BJ (cell line): ENCODE measurements at regions not wholly inside any gene's neighbourhood (a gene's known extent, or its start where the extent isn't known, plus 50 kb on each side); places are given as distances from the start of the nearest gene placed in this dataset.

Experiments used
- CTCF ChIA-PET: fragments of 350-600 bp; formaldehyde crosslinking; extraction: SDS; loops from one replicate; lab custom pipeline; 2021; ENCODE audit warnings: antibody characterized with exemption, inconsistent platforms; lab: Yijun Ruan, JAX
- POLR2A ChIA-PET: fragments of 300-600 bp; sonication (Branson Sonifier 250); formaldehyde crosslinking; extraction: SDS; loops from one replicate; lab custom pipeline; 2021; ENCODE audit warnings: antibody characterized with exemption; lab: Charles Lee
- DNase-seq: peaks from one replicate; pipeline ENCODE4 v3.0.0-alpha.2; 2011; ENCODE audit warnings: low read depth
- H3K27me3 ChIP-seq: 2 replicates; pipeline ENCODE4 v1.6.0; 2011; ENCODE audit warnings: low read length; ENCODE audit not compliant: control insufficient read depth, insufficient read depth
- H3K36me3 ChIP-seq: 2 replicates; pipeline ENCODE4 v1.5.1; 2011; ENCODE audit warnings: low read length; ENCODE audit not compliant: control insufficient read depth, insufficient read depth
- H3K4me3 ChIP-seq: 2 replicates; pipeline ENCODE4 v1.5.1; 2011; ENCODE audit warnings: low read depth, mild to moderate bottlenecking, control low read depth, low read length
- TF ChIP-seq, protein P1 (sequence below): IDR thresholded peaks from 2 replicates; pipeline ENCODE4 v1.5.1; 2011; ENCODE audit warnings: low read depth, mild to moderate bottlenecking, control low read depth, inconsistent platforms, low read length, moderate library complexity; ENCODE audit not compliant: insufficient read depth

DNA sequence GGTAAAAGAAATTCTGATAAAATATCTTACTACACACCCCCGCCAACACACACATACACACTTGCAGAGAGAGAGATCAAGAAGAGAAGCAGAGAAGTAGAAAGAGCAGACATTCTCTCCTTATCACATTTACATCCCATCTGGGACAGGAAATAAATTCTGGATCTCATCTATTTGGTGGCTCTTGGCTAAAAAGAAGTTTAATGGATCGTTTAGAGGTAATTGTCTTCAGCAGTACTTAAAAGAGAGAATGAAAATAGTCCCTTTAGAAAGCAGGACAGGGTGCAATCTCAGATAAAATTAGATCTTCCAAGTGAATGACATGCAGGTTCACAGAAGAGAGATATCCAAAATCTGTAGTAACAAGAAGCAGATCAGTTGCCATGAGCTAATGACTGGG is 1392.5 kb downstream of the RAPGEF2 start:
- ChIA-PET POLR2A (no interaction called here), CTCF (no interaction called here)
- Histone ChIP-seq H3K27me3 (no peaks in the 10 kb centered on the region), H3K4me3 (no peak overlapping the region), H3K36me3 (no peaks in the 10 kb centered on the region)
- DNase-seq = no peak
- TF ChIP-seq, protein P1, sequence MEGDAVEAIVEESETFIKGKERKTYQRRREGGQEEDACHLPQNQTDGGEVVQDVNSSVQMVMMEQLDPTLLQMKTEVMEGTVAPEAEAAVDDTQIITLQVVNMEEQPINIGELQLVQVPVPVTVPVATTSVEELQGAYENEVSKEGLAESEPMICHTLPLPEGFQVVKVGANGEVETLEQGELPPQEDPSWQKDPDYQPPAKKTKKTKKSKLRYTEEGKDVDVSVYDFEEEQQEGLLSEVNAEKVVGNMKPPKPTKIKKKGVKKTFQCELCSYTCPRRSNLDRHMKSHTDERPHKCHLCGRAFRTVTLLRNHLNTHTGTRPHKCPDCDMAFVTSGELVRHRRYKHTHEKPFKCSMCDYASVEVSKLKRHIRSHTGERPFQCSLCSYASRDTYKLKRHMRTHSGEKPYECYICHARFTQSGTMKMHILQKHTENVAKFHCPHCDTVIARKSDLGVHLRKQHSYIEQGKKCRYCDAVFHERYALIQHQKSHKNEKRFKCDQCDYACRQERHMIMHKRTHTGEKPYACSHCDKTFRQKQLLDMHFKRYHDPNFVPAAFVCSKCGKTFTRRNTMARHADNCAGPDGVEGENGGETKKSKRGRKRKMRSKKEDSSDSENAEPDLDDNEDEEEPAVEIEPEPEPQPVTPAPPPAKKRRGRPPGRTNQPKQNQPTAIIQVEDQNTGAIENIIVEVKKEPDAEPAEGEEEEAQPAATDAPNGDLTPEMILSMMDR = no peak

DNA sequence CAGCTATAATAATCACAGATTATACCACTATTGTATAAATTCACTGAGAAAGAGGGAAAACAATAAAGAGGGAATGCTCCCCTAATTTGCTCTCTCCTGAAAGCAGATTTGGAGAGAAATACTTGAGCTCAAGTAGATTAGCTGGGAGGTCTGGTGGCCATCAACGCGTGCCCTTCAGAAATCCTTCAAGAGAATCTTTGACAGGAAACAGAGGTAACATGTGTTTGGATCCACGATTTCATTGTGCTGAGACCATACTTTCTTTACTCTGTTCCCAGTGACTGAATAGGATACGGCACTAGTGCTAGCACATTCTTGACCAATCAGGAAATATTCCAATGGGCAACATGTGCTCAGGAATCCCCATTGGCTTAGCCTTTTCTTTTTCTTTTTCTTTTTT is 1395.3 kb downstream of the RAPGEF2 start:
- TF ChIP-seq, protein P1 = no peak
- CTCF ChIA-PET = no interaction called here
- Histone ChIP-seq H3K4me3 (no peak overlapping the region), H3K36me3 (no peaks in the 10 kb centered on the region), H3K27me3 (no peaks in the 10 kb centered on the region)
- POLR2A ChIA-PET = no interaction called here
- DNase-seq = no peak

DNA sequence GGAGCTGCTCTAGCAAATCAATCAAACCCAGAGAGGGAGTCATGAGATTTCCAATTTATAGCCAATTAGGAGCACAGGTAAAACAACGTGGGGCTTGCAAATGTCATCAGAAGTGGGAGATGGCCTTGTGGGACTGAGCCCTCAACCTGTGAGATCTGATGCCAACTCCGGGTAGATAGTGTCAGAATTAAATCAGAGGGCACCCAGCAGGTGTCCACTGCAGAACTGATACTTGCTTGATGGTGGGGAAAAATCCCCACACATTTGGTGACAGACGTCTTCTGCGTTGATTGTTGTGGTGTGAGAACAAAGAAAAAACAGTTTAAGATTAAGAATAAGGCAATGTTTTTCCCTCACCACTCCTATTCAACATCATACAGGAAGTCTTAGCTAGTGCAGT is 1402.8 kb downstream of the RAPGEF2 start:
- ChIA-PET CTCF (no interaction called here), POLR2A (no interaction called here)
- H3K36me3 ChIP-seq = no peaks in the 10 kb centered on the region
- DNase-seq = no peak
- no peak overlapping the region for H3K4me3 ChIP-seq
- no peaks in the 10 kb centered on the region for H3K27me3 ChIP-seq
- TF ChIP-seq, protein P1 = no peak

DNA sequence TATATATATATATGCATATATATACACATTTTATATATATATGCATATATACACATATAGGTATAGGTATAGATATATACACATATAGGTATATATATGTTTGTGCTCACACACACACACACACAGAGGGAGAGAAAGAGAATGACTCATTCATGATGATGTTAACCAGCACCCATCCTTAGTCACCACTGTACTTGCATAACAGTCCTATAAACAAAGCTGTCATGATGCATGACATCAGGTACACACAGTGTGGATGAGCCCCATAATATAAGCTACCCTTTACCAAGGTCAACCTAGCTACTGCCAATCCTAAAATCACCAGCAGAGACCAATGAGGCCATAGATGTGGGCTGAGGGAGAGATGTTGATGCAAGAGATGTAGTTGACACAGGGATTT is 1408.0 kb downstream of the RAPGEF2 start:
- Histone ChIP-seq H3K27me3 (no peaks in the 10 kb centered on the region), H3K36me3 (no peaks in the 10 kb centered on the region), H3K4me3 (no peak overlapping the region)
- TF ChIP-seq, protein P1 = no peak
- DNase-seq = no peak
- ChIA-PET POLR2A (no interaction called here), CTCF (no interaction called here)

DNA sequence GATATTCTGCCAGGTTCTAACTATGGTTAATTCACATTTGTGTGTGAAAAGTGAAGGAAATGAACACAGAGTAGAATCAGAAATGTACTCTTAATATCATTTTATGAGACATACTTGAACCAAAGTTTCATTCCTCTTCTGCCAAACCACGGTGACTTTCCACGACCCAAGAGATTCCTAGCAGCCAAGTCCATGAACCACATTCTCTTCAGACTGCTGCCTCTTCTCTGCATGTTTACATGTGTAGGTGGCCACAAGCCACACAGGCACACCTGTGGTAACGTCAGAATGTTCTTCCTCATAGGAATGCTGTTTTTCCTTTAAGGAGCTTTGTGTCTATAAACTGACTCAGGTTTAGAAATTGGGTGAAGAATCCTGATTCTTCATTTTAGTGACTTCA is 1411.2 kb downstream of the RAPGEF2 start:
- TF ChIP-seq, protein P1 = no peak
- Histone ChIP-seq H3K36me3 (no peaks in the 10 kb centered on the region), H3K27me3 (no peaks in the 10 kb centered on the region), H3K4me3 (no peak overlapping the region)
- ChIA-PET CTCF (no interaction called here), POLR2A (no interaction called here)
- no peak for DNase-seq
